Progenitor cell of endocrine pancreas (in vitro differentiated cells): ENCODE measurements at regions not wholly inside any gene's neighbourhood (a gene's known extent, or its start where the extent isn't known, plus 50 kb on each side); places are given as distances from the start of the nearest gene placed in this dataset.

Experiments
- DNase-seq: peaks from one replicate; pipeline ENCODE4 v3.0.0; 2021; ENCODE audit warnings: low spot score; ENCODE audit not compliant: unreplicated experiment
- H3K27ac Mint-ChIP-seq: 2 replicates; pipeline ENCODE4 v1.8.0; 2021; ENCODE audit warnings: mild to moderate bottlenecking, moderate library complexity, mixed read lengths
- H3K27me3 Mint-ChIP-seq: 2 replicates; pipeline ENCODE4 v1.8.0; 2021; ENCODE audit warnings: mixed read lengths
- H3K36me3 Mint-ChIP-seq: 2 replicates; pipeline ENCODE4 v1.8.0; 2022; ENCODE audit warnings: mixed read lengths; ENCODE audit not compliant: insufficient read depth
- H3K4me1 Mint-ChIP-seq: 2 replicates; pipeline ENCODE4 v1.8.0; 2021; ENCODE audit warnings: low read depth, mixed read lengths
- H3K4me3 Mint-ChIP-seq: 2 replicates; pipeline ENCODE4 v1.8.0; 2021; ENCODE audit warnings: low read depth, mild to moderate bottlenecking, moderate library complexity, mixed read lengths
- H3K9me3 Mint-ChIP-seq: 2 replicates; pipeline ENCODE4 v1.8.0; 2021; ENCODE audit warnings: low read depth, mixed read lengths
- TF ChIP-seq, protein P1 (sequence below): fragments of 200-600 bp; sonication (generic); IDR thresholded peaks from one replicate; pipeline ENCODE4 v1.5.0; 2021; ENCODE audit warnings: antibody characterized with exemption, mild to moderate bottlenecking; ENCODE audit not compliant: unreplicated experiment

DNA sequence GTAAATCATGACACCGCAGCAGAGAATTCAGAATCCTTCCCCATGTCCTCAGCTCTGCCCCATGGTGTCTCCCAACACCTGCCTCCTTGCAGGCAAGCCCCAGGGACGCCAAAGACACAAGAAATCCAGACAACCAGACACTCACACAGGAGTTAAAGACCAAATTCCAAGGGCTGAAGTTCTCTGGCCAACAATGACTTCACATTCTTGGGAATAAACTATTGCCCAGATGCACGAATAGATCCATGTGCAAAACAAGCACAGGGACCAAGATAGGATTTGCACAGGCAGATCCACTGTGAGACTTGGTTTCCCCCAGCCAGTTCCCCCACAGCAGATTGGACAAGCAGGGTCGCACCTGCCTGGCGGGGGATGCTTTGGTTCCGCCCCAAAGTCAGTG is 246.7 kb downstream of the SOD2 start:
- Mint-ChIP-seq H3K4me1 (no peaks in the 10 kb centered on the region), H3K27ac (no peak overlapping the region), H3K4me3 (no peak overlapping the region)

DNA sequence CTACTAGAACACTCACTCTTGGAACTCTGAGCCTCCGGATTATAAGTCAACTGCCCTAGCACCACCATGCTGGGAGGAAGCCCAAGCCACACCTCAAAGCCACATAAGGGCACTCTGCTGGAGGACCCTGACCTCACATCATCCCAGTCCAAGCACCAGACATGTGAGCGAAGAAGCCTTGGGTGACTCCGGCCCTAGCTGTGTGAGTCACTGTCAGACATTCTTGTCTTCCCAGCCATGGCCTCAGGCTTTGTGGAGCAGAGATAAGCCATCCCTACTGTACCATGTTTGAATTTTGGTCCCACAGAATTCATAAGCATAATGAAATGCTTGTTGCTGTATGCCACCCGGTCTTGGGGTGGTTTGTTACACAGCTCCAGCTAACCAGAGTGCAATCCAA is 247.7 kb downstream of the SOD2 start:
- H3K36me3 Mint-ChIP-seq = no peaks in the 10 kb centered on the region
- DNase-seq = no peak
- H3K27ac Mint-ChIP-seq = no peak overlapping the region
- peaks cover 30% of the 10 kb centered on the region for H3K27me3 Mint-ChIP-seq
- no peaks in the 10 kb centered on the region for H3K4me1 Mint-ChIP-seq
- H3K9me3 Mint-ChIP-seq = no peaks in the 10 kb centered on the region
- TF ChIP-seq, protein P1, sequence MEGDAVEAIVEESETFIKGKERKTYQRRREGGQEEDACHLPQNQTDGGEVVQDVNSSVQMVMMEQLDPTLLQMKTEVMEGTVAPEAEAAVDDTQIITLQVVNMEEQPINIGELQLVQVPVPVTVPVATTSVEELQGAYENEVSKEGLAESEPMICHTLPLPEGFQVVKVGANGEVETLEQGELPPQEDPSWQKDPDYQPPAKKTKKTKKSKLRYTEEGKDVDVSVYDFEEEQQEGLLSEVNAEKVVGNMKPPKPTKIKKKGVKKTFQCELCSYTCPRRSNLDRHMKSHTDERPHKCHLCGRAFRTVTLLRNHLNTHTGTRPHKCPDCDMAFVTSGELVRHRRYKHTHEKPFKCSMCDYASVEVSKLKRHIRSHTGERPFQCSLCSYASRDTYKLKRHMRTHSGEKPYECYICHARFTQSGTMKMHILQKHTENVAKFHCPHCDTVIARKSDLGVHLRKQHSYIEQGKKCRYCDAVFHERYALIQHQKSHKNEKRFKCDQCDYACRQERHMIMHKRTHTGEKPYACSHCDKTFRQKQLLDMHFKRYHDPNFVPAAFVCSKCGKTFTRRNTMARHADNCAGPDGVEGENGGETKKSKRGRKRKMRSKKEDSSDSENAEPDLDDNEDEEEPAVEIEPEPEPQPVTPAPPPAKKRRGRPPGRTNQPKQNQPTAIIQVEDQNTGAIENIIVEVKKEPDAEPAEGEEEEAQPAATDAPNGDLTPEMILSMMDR = no peak
- H3K4me3 Mint-ChIP-seq = no peak overlapping the region

More for the DNA sequence above, 246.7 kb downstream of the SOD2 start:
- TF ChIP-seq, protein P1 = no peak
- Mint-ChIP-seq H3K27me3 (peaks cover 30% of the 10 kb centered on the region), H3K9me3 (no peaks in the 10 kb centered on the region), H3K36me3 (no peaks in the 10 kb centered on the region)
- no peak for DNase-seq

DNA sequence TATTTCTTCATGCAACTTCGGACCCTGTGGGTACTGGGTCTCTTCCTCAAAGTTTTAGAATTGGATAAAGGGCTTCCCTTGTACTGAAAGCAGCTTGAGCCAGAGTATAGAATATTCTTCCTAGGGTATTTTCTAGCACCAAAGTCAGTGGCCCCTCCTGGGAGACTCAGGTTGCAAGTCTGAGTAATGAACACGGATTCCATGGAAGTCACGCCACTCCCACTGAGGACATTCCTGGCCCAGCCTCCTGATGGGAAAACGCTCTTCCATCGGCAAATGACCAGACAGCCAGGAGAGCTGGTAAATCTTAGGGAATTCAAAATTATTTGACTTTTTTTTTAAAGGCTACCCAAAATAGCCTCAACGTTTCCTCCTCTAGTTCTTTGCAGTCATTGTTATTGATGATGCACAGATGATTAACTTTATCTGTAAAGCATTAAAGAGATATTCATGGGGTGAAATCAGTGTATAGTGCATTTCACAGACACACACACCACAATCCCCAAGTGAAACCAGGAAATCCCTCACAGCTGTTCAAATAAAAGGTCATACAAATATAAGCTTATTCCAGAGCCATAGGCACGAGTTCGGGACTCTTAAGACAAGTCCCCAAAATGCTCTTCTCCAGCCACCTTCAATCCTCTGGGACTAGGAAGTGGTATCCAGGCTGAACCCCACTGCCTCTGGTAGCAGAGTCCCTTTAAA is 248.8 kb downstream of the SOD2 start:
- Mint-ChIP-seq H3K27me3 (peaks cover 32% of the 10 kb centered on the region), H3K4me1 (no peaks in the 10 kb centered on the region), H3K4me3 (no peak overlapping the region), H3K27ac (no peak overlapping the region), H3K36me3 (no peaks in the 10 kb centered on the region), H3K9me3 (no peaks in the 10 kb centered on the region)
- no peak for DNase-seq
- TF ChIP-seq, protein P1 = no peak

DNA sequence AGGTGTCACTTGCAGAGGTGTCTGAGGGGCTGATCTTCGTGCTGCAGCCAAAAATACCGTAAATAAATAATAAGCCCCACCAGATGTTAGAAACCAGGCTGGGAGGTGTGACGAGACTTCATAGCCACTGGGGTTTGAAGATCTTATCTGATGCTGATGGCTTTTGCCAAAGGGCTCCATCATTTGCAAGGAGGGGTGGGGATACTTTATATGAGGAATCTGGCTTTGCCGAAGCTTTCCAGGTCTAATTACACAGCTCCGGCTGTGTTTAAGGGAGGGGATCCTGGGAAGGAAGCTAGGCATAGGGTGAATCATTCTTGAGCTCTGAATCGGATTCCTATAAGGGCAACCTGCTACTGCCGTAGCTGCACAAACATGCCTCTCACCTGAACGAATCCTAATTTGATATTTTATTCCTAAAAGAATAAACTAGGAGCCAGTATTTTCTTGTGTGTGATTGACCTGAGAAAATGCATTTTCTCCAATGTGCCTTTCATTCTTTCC is 249.6 kb downstream of the SOD2 start:
- H3K27me3 Mint-ChIP-seq = peaks cover 35% of the 10 kb centered on the region
- TF ChIP-seq, protein P1 = no peak
- no peak overlapping the region for H3K4me3 Mint-ChIP-seq
- no peaks in the 10 kb centered on the region for H3K4me1 Mint-ChIP-seq
- no peak for DNase-seq
- H3K9me3 Mint-ChIP-seq = no peaks in the 10 kb centered on the region
- no peaks in the 10 kb centered on the region for H3K36me3 Mint-ChIP-seq
- H3K27ac Mint-ChIP-seq = no peak overlapping the region

DNA sequence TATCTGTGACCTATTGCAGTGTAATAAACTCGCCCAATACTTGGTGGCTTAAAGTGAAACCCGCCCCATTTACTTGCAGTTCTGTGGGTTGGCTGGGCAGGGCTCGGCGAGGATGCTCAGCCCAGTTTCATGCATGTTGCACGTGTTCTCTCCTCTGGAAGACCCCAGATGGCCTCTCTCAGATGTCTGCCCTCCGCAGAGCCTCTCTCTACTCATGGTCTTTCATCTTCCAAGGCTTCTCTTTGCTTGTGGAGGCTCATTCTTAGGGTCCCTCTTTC is 251.4 kb downstream of the SOD2 start:
- TF ChIP-seq, protein P1 = no peak

More for the DNA sequence above, 251.4 kb downstream of the SOD2 start:
- Mint-ChIP-seq H3K4me1 (peaks cover under 1% of the 10 kb centered on the region), H3K27ac (no peak overlapping the region), H3K4me3 (no peak overlapping the region), H3K9me3 (no peaks in the 10 kb centered on the region), H3K27me3 (peaks cover 24% of the 10 kb centered on the region), H3K36me3 (no peaks in the 10 kb centered on the region)
- no peak for DNase-seq
